K562 (cell line): ENCODE measurements at regions not wholly inside any gene's neighbourhood (a gene's known extent, or its start where the extent isn't known, plus 50 kb on each side); places are given as distances from the start of the nearest gene placed in this dataset.

Source experiments
- ATAC-seq: fragments of 200-7000 bp; cut with Tn5 transposase; 3 replicates; pipeline ENCODE4 v1.9.1; 2020; ENCODE audit warnings: moderate library complexity
- BruUV-seq: library from RNA; stranded (reverse); fragments of 400-500 nt; replicated peaks from 2 replicates; lab custom pipeline; 2021; lab: Mats Ljungman, UMichigan
- CTCF ChIA-PET: fragments of 300-600 bp; formaldehyde crosslinking; extraction: SDS; loops from one replicate; lab custom pipeline; 2021; ENCODE audit warnings: low intra/inter-chr PET ratio; lab: Yijun Ruan, JAX
- POLR2A ChIA-PET: fragments of 300-600, 350-650 bp; sonication (Branson Sonifier 250); formaldehyde crosslinking; extraction: SDS; loops from one replicate; lab custom pipeline; 2021; ENCODE audit warnings: antibody characterized with exemption, inconsistent platforms; lab: Yijun Ruan, JAX
- DNase-seq, 4 experiments: peaks; one replicate each; pipeline versions ENCODE4 v3.0.0 to v3.0.0-alpha.2; 2011 to 2018; ENCODE audit warnings: low spot score in 3 of 4, mixed read lengths in 3 of 4; ENCODE audit errors: extremely low read depth in 1 of 4
- FAIRE-seq: peaks from 2 replicates; lab custom pipeline; 2011; peaks lifted over from hg19 to GRCh38; lab: Jason Lieb, UNC
- H2AFZ ChIP-seq: 2 replicates; pipeline ENCODE4 v1.6.0; 2011; ENCODE audit warnings: low read depth, low read length, control low read depth, inconsistent platforms
- H3K27ac ChIP-seq: fragments of 200-600 bp; 3 replicates; pipeline ENCODE4 v1.8.0; 2011; ENCODE audit warnings: low read depth, mild to moderate bottlenecking, control low read depth, inconsistent platforms, low read length, moderate library complexity, mixed read lengths; ENCODE audit errors: extremely low read depth
- H3K27me3 ChIP-seq, 2 experiments: fragments of 300-600 bp in 1 of 2; 2 replicates in 1 of 2; 3 replicates in 1 of 2; pipeline versions ENCODE4 v1.6.0 to v1.8.0; 2011; ENCODE audit warnings: inconsistent platforms in 2 of 2, low read length in 2 of 2, mild to moderate bottlenecking in 1 of 2, mixed read lengths in 1 of 2, moderate library complexity in 1 of 2; ENCODE audit not compliant: control insufficient read depth in 2 of 2, insufficient read depth in 2 of 2
- H3K36me3 ChIP-seq: fragments of 300-600 bp; 3 replicates; pipeline ENCODE4 v1.8.0; 2011; ENCODE audit warnings: mild to moderate bottlenecking, low read length, inconsistent platforms; ENCODE audit not compliant: control insufficient read depth, insufficient read depth
- H3K4me1 ChIP-seq, 2 experiments: fragments of 200-600 bp in 1 of 2; replicated peaks in 1 of 2; 2 replicates in 1 of 2; 3 replicates in 1 of 2; pipeline versions ENCODE4 v1.5.1 to v1.8.0; 2011; ENCODE audit warnings: inconsistent platforms in 2 of 2, low read length in 2 of 2, mild to moderate bottlenecking in 1 of 2, mixed read lengths in 1 of 2, moderate library complexity in 1 of 2; ENCODE audit not compliant: control insufficient read depth in 2 of 2, insufficient read depth in 2 of 2
- H3K4me2 ChIP-seq: 2 replicates; pipeline ENCODE4 v1.6.1; 2011; ENCODE audit warnings: low read length, control low read depth, inconsistent platforms, mixed read lengths; ENCODE audit not compliant: insufficient read depth
- H3K4me3 ChIP-seq: fragments of 200-600 bp; sonication (generic), shearing (Covaris generic); 2 replicates; pipeline ENCODE4 v1.5.1; 2016; ENCODE audit warnings: control low read depth, inconsistent platforms
- H3K79me2 ChIP-seq: fragments of 200-600 bp; 3 replicates; pipeline ENCODE4 v1.8.0; 2011; ENCODE audit warnings: low read length, inconsistent platforms; ENCODE audit not compliant: control insufficient read depth, insufficient read depth
- H3K9ac ChIP-seq, 2 experiments: 2 replicates each; pipeline versions ENCODE4 v1.6.0 to v1.6.1; 2011; ENCODE audit warnings: low read depth in 2 of 2, low read length in 2 of 2, control low read depth in 1 of 2, inconsistent platforms in 1 of 2, mild to moderate bottlenecking in 1 of 2, mixed read lengths in 1 of 2; ENCODE audit not compliant: insufficient read depth in 1 of 2
- H3K9me1 ChIP-seq: one replicate; pipeline ENCODE4 v1.6.0; 2011; ENCODE audit warnings: inconsistent platforms, mild to moderate bottlenecking, low read length, moderate library complexity; ENCODE audit not compliant: control insufficient read depth, insufficient read depth
- H3K9me3 ChIP-seq: replicated peaks from 2 replicates; pipeline ENCODE4 v1.5.1; 2011; ENCODE audit warnings: low read depth, low read length, inconsistent platforms; ENCODE audit not compliant: control insufficient read depth, insufficient read depth
- H4K20me1 ChIP-seq: replicated peaks from 2 replicates; pipeline ENCODE4 v1.6.1; 2011; ENCODE audit warnings: low read length, inconsistent platforms, mixed read lengths; ENCODE audit not compliant: control insufficient read depth, insufficient read depth
- CEBPB ChIP-seq: fragments of 450-650 bp; IDR thresholded peaks from 2 replicates; pipeline ENCODE4 v1.6.1; 2016; ENCODE audit warnings: missing genetic modification characterization, missing compliant biosample characterization
- CEBPG ChIP-seq, 3 experiments: fragments of 200-800 bp in 1 of 3; sonication (Bioruptor generic) in 1 of 3; sonication (generic) in 1 of 3; formaldehyde crosslinking in 1 of 3; IDR thresholded peaks in 2 of 3; conservative IDR thresholded peaks in 1 of 3; 2 replicates each; pipeline versions ENCODE4 v1.6.1 to v1.8.0; 2016 to 2022; ENCODE audit warnings: missing compliant biosample characterization in 2 of 3, missing genetic modification characterization in 2 of 3, mild to moderate bottlenecking in 1 of 3, missing genetic modification reagents in 1 of 3
- ELF1 ChIP-seq: fragments of 200-800 bp; sonication (Bioruptor generic); IDR thresholded peaks from 2 replicates; pipeline ENCODE4 v1.6.1; 2016; ENCODE audit warnings: missing genetic modification characterization, missing compliant biosample characterization
- NR3C1 ChIP-seq: sonication (generic); formaldehyde crosslinking; IDR thresholded peaks from 2 replicates; pipeline ENCODE4 v1.8.1; 2022; ENCODE audit warnings: missing genetic modification reagents
- TAF9B ChIP-seq: fragments of 450-650 bp; IDR thresholded peaks from 2 replicates; pipeline ENCODE4 v1.6.1; 2018; ENCODE audit warnings: mild to moderate bottlenecking; ENCODE audit not compliant: partially characterized antibody
- THRA ChIP-seq: fragments of 450-650 bp; IDR thresholded peaks from 2 replicates; pipeline ENCODE4 v1.6.1; 2017; ENCODE audit warnings: mild to moderate bottlenecking, moderate library complexity
- ZNF780A ChIP-seq: fragments of 250-450 bp; sonication (Bioruptor Pico); IDR thresholded peaks from 2 replicates; pipeline ENCODE4 v1.5.0; 2021; ENCODE audit warnings: mild to moderate bottlenecking
- WGBS: fragments of 100-300 bp; shearing (Covaris generic); methylation state at CpG from one replicate; pipeline ENCODE4 v1.1.6; 2016; ENCODE audit warnings: low coverage, mixed read lengths; ENCODE audit not compliant: insufficient coverage; ENCODE audit errors: missing lambda C conversion rate; 5-methylcytosine and 5-hydroxymethylcytosine counted together
- in situ Hi-C: fragments of 300-500 bp; cut with MboI; formaldehyde crosslinking; loops from 4 replicates; pipeline ENCODE4 v1.15.0; 2018; ENCODE audit warnings: inconsistent platforms, mixed read lengths
- intact Hi-C: fragments of 100-400 bp; cut with micrococcal nuclease; formaldehyde crosslinking; loops from 2 replicates; pipeline ENCODE4 v1.14.2; 2022
- TF ChIP-seq, protein P1 (sequence below), 2 experiments: fragments of 250-450 bp in 1 of 2; fragments of 450-650 bp in 1 of 2; sonication (Bioruptor Pico) in 1 of 2; IDR thresholded peaks; 2 replicates each; pipeline versions ENCODE4 v1.6.1 to v1.8.0; 2016 to 2021; ENCODE audit warnings: mild to moderate bottlenecking in 2 of 2, moderate library complexity in 2 of 2, missing compliant biosample characterization in 1 of 2, missing genetic modification characterization in 1 of 2
- TF ChIP-seq, protein P2 (sequence below): fragments of 250-450 bp; sonication (Bioruptor Pico); IDR thresholded peaks from 2 replicates; pipeline ENCODE4 v1.5.0; 2021

DNA sequence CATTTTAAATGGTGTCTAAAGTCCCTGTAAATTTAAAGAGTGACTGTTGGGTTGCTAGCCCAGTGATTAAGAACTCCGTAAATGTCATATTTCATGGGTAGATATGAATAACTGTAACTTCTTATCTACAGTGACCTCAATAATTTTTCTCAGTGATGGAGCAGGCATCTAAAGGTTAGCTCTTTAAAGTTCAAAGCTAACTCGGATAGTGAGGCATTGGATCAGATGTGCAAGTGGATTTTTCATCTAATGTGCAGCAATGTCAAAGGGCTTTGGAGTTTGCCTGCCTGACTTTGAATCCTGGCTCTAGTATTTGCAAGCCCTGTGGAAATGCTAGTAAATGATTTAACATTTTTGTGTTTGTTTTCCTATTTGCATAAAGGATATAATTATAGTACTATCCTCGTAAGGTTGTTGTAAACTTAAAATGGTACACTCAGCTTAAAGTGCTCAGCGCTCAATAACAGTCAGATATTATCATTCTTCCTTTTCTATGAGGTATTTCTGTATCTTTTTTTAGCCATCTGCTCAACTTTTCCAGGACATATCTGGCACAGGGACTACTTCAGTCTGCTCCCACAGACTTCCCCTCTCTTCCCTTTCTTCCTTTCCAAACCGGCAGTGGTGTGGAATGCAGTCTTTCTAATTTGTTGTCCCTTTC, 163.7 kb upstream of the ELL2 start (continued):
- TF ChIP-seq, protein P1, sequence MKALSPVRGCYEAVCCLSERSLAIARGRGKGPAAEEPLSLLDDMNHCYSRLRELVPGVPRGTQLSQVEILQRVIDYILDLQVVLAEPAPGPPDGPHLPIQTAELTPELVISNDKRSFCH (CRISPR knock-in tag; IDR thresholded peaks at IDR 0.05): no peak
- TF ChIP-seq, protein P1 (tag; IDR thresholded peaks at IDR 0.05): no peak
- TF ChIP-seq ELF1 (tag) (no peak), ZNF780A (CRISPR knock-in tag) (no peak), NR3C1 (CRISPR knock-in tag) (no peak), TAF9B (no peak)
- TF ChIP-seq, protein P2, sequence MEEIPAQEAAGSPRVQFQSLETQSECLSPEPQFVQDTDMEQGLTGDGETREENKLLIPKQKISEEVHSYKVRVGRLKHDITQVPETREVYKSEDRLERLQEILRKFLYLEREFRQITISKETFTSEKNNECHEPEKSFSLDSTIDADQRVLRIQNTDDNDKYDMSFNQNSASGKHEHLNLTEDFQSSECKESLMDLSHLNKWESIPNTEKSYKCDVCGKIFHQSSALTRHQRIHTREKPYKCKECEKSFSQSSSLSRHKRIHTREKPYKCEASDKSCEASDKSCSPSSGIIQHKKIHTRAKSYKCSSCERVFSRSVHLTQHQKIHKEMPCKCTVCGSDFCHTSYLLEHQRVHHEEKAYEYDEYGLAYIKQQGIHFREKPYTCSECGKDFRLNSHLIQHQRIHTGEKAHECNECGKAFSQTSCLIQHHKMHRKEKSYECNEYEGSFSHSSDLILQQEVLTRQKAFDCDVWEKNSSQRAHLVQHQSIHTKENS: no peak

DNA sequence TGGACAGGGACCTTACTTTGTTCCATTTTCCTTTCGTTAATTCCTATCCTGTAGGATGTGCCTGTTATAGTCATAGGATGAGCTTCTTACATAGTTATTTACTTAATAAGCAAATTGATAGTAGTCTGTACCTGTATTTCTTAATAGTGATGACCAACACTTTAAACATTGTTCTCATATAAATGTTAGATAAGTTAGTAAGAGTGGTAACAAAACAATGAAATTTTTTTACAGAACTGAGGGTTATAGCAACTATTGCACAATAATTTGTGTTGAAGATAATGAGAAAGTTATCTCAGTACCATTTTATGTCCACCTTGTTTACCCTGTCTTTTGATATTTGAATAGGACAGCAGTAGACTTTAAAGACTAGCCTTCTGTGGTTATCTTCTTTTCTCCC, 162.9 kb upstream of the ELL2 start:
- no peak overlapping the region for H3K4me3 ChIP-seq
- DNase-seq (no peak), FAIRE-seq (no peak), ATAC-seq (no peak)
- no peaks in the 10 kb centered on the region for H3K36me3 ChIP-seq
- no TSS peak for BruUV-seq
- no peak overlapping the region for H3K27ac ChIP-seq
- no peaks in the 10 kb centered on the region for H3K9me3 ChIP-seq
- H3K9ac ChIP-seq: no peak overlapping the region
- H3K79me2 ChIP-seq: no peaks in the 10 kb centered on the region
- ChIA-PET CTCF (no interaction called here), POLR2A (no interaction called here)
- intact Hi-C loops (no loop called here), in situ Hi-C loops (no loop called here)
- H3K27me3 ChIP-seq: no peaks in the 10 kb centered on the region; a peak in 1 of 5 replicates
- 0% methylated on average over 1 of the region's 1 CpG for WGBS
- H3K4me2 ChIP-seq: no peak overlapping the region
- H3K9me1 ChIP-seq: no peaks in the 10 kb centered on the region
- no peaks in the 10 kb centered on the region for H4K20me1 ChIP-seq
- H2AFZ ChIP-seq: no peak overlapping the region
- TF ChIP-seq CEBPG (CRISPR knock-in tag; IDR thresholded peaks at IDR 0.05) (no peak), CEBPG (tag; conservative IDR thresholded peaks at IDR 0.05 in 1 of 2, IDR thresholded peaks at IDR 0.05 in 1 of 2) (peak; percentile 76 to 97), CEBPB (peak; percentile 91), THRA (no peak)
- H3K4me1 ChIP-seq: no peaks in the 10 kb centered on the region
